ENCODE measurements at regions not wholly inside any gene's neighbourhood (a gene's known extent, or its start where the extent isn't known, plus 50 kb on each side); places are given as distances from the start of the nearest gene placed in this dataset.

DNA sequence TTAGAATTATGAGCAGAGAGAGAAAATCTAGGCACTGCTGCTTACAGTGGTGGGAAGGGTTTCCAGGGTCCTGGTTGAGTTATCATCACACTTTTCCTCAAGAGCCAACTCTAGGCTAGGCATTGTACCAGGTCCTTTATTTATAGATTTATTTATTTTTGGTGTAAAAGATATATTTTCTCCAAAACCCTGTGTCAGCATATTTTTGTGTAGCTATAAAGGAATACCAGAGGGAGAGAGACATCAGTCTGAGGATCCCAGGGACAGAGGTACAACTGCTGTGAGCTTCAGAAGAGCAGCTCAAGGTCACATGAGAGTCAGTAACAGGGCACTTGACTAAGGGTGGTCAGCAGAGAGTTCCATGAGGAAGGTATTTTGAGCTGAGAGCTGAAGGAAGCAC, 159.7 kb downstream of the SLC35B3 start:
- no peak for DNase-seq (ENCODE audit: low read depth)

DNA sequence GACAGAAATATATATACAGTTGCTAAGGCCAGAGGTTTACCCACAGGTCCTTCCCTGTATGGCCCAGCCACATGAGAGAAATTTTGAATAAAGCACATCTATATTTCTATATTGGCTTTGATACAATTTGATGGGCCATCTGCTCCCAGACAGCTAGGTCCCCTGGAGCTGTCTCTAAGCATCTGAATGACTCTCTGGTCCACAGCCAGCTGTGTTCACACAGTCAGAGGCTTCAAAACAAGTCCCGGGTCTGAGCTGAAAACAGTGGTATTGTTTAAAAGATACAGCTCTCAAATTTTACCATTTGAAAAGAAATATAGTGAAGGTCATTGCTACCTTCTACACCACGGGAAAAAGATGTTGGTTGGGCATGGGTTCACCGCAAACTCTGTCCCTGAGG, 161.1 kb downstream of the SLC35B3 start:
- no peak for DNase-seq (ENCODE audit: low read depth)

DNA sequence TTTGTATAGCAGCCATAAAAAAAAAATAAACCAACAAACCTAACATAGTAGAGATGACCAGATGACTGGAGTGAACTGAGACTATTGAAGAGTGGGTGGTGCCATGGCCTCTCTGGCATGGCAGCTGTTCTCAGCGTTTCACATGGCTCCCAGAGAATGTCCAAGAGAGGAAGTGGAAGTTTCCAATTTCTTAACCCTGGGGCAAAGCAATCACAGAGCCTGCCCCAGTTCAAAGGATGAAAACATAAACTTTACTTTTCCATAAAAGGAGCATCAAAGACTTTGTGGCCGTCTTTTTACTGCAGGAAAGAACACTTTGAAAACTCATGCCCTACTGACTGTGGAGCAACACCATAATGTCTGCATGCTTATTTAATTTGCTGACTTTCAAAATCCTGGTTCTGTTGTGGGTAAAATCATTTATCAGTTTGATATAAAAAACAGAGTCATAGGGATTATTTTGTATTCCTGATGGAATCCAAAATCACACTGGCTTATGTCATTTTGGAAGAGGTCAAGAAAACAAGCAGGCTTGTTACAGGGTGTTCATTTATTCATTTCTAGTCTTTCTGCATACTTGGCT, 165.4 kb downstream of the SLC35B3 start:
- DNase-seq (ENCODE audit: low read depth) = no peak

DNA sequence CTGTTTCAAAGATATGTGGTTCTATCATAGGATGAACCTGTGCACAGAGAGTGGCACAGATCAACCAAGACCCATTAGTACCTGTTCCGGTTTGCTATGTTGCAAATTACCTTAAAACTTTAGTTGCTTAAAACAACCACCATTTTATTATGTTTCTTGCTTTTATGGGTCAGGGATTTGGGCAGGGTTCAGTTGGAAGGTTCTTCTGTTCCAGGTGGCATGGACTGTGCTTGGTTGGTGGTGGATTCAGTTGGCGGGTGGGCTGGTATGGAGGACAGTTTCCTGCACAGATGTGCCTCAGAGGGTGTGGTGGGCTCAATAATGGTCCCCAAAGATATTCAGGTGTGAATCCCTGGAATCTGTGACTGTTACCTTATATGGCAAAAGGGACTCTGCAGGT, 166.3 kb downstream of the SLC35B3 start:
- DNase-seq (ENCODE audit: low read depth) = no peak

DNA sequence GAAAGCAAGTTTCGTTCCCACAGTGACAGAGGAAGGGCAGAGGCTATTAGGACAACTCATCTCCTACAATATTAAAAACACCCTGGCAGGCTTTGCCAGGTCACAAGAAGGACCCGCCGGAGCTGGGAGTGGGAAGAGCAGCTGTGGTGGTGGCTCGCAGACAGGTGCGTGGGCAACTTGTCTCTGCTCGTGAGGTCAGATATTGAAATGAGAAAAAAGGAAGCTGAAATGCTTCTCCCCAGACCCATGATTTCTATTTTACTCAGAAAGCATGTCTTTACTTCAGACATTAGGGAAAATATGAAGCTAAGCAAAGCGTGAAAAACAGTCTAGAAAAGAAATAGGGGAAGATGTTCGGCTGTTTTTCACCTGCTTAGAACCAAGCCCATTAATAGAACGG, 166.3 kb upstream of the EEF1E1 start:
- DNase-seq (ENCODE audit: low read depth) = no peak

DNA sequence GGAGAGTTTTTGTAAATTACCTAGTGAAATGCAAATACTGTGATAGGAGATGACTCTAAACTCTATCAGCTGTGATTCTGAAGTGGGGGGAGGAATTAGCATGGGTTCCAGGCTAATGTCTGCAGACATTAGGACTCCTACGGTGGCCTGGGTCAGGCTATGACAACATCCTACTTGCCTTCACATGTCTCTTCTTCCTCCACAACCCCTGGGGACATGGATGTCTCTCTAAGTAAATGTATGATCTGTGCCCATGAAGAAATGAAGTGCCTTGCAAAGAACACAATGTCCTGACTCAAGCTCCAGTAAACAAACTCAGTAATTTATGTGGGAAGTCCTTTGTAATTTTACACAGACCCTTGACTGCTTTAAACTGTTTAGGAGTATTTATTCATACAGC, 165.8 kb upstream of the EEF1E1 start:
- DNase-seq (ENCODE audit: low read depth) = no peak

DNA sequence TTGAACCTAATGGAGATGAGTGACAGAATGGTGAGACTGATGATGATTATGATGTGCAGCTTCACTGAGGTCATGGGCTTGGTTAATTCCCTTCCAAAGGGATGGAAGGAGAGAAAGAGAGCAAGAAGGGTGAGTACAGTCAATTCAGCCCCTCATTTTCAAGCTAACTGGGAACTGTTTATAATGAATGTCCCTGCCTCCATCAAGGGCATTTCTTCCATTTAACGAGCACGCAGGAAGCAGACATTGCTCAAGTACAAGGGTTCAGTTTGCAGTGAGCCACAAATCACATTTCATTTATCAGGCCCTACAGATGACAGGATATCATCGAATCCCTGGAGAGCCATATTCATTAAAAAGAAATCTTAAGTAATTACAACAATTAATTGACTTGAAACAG, 158.3 kb upstream of the EEF1E1 start:
- no peak for DNase-seq (ENCODE audit: low read depth)

DNA sequence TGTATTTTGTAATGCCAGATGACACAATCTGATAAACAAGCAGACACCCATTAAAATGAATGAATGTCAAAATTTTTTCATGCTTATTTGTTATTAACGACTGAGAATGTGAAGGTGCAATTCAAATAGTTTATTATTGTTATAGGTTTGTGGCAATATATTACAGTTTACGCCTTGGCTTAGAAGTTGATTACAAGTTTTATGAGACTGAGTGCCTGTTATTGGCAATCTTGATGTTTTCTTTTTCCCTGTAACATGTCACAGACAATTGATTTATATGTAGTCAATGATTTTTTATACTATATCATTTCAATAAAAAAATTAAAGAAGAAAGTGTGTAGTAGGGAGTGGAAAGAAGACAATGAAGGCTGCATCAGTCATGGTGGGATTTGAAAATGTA, 144.1 kb upstream of the EEF1E1 start:
- no peak for DNase-seq (ENCODE audit: low read depth)

DNA sequence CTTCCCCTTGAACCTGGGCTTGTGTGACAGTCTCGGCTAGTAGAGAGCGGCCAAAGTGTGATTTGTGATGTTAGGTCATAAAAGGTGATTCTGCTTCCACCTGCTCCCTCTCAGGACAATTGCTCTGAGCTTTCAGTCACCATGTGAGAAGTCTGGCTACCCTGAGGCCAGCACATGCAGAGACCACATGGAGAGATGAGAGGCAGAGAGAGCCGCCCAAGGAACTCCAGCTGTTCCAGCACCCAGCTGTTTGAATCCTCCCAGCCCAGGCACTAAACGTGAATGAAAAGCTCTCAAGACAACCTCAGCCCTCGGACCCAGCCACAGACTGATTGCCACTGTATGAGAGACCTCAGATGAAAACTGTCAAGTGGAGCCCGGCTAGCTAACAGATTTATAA, 143.4 kb upstream of the EEF1E1 start:
- DNase-seq (ENCODE audit: low read depth) = no peak

DNA sequence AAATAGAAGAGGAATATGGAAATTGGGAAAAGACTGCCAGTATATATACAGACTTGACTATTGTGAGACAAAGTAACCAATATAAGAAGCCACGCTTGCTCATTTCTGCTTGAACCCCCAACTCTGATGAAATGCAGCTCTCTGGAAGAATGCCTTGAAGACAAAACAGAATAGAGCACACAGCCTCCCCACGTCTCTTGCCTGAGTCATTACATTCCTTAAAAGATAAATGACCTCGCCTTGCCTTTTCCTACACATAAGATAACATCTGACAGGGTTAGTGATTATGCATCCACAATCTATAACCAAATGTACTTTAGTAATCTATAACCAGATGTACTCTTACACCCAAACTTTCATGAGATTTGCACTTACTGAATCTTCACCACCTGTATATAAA, 141.1 kb upstream of the EEF1E1 start:
- peak; percentile 9 for DNase-seq (ENCODE audit: low read depth)

DNA sequence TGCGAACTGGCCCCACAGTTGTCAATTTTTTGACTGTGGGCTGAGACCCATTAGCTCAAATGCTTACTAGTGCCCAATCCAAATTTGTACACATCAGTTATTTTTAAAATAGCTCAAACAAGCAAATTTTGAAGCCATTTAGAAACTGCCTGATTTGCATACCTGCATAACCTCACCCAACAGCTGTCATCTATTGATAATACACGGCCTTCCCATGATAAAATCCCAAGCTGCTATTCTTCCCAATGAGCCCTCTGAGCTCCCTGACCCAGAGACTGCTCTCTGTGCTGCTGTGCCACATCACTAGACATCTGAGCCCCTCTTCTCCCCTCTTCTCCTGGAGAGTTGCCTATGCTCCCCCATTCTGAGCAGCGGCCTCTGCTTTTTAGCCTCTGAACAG, 140.5 kb upstream of the EEF1E1 start:
- no peak for DNase-seq (ENCODE audit: low read depth)

DNA sequence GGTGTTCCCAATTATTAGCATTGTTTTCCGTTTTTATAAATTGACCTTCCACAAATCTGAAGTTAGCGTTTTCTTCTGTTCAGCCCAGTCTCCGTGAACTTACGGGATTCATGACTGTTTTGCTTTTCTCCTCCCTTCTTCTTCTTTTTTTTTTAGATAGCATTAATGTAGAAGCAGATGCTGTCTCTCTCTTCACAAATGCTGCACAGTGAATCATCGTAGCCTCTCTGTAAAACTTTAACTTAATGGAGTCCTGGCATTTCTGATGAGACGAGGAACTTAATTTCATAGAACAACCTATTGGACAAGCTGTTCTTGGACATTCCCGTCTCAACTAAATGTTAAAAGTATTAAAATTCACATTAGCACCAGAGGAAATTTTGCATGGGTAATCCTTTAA, 138.0 kb upstream of the EEF1E1 start:
- no peak for DNase-seq (ENCODE audit: low read depth)

DNA sequence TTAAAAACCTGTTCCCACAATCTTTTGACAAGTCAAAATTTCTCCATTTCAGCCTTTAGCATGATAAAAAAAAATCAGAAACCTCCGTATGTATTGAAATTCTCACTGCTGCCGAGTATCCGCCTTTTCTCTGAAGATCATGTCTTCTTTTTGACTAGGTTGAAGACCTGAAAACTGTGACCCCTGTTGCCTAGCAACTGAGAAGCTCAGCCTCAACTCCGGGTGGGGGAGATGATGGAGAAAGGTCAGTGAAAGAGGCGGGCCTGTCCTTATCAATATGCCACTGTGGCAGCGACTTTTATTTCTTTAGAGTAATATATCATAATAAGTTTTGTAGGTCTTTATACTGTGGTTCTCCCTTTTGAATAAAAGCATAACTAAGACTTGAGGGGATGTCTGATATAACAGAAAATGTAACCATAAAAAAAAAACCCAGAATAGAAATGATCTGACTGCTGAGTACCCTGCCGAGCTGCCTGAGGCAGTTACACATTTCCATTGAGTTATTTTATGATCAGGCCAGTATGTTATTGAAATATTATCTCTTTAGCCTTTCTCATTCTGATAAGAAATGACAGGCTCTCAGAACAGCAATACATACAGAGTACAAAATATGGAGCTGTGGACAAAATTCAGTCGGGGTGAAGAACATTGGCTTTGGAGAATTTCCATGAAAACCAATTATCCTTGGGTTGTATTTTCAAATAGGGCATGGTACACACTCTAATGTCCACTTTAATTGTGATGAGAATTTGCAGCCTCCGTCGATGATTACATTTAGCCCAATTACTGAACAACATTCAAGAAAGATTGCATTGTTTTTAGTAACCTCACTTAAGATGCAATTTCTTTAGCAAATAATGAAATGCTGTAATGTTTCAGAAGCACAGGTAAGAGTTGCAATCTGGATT, 136.7 kb upstream of the EEF1E1 start:
- no peak for DNase-seq (ENCODE audit: low read depth)

DNA sequence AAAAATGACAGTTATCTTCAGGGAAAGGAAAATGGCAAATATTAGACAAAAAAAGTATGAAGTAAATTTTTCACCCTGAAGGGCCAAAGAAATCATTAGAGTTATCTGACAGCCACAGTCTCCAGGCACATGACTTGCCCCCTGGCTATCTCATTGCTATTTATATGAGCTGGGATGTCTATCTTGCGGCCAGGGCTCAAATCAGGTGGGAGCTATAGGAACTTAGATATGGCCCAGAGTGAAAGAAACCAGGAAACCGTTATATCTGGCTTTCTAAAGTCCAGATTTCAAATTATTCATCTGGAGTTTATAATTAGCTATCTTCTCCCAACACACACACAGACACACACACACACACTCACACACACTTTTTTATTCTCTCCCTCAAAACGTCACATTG, 135.3 kb upstream of the EEF1E1 start:
- no peak for DNase-seq (ENCODE audit: low read depth)

DNA sequence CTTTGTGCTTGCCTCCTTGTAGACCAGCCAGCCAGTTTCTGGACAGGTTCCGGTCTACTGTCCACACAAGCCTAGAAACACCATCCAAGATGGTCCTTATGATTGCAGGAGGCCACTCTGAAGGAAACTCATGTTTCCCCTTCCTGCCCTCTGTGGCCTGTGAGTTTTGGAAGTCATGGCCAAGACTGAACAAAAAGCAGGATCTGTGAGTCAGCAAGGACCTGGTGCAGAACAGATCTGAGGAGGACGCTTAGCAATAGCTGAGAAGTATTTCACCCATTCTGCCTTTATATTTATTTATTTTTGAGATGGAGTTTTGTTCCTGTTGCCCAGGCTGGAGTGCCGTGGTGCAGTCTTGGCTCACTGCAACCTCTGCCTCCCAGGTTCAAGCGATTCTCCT, 134.6 kb upstream of the EEF1E1 start:
- no peak for DNase-seq (ENCODE audit: low read depth)

DNA sequence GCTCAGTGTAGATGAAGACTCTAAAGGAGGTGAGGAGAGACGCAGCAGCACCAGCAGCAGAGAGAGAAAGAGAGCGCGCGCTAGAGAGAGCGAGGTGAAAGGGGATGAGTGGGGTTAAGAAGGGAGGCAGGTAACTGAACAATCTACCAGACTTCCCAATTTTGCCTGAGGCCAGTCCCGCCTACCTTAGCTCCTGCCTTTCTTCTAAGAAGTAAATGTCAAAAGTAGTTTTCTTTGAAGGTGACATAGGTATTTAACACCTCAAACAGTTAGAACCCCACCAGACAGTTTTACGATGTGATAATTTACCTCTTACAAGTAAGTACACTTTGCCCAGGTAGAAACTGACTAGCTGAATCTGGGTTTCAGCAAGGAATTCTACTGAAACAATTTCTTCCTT, 132.0 kb upstream of the EEF1E1 start:
- no peak for DNase-seq (ENCODE audit: low read depth)

DNA sequence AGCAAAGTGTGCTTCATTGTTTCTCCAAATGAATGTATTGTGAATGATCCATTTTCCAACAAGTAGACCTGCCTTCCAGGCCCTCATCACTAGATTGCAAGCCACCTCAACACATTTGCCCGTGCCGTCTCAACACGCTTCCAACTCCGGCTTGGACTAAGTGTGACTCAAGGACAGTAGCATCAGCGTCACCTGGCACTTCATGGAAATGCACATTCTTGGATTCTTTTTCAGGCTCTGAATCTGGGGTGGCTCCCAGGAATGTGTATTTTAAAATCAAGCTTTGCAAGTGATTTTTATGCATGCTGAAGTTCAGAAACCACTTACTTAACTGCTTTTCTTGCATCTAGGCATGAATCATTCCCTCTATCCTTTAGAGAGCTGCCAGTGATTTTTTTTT, 129.6 kb upstream of the EEF1E1 start:
- DNase-seq (ENCODE audit: low read depth) = no peak

DNA sequence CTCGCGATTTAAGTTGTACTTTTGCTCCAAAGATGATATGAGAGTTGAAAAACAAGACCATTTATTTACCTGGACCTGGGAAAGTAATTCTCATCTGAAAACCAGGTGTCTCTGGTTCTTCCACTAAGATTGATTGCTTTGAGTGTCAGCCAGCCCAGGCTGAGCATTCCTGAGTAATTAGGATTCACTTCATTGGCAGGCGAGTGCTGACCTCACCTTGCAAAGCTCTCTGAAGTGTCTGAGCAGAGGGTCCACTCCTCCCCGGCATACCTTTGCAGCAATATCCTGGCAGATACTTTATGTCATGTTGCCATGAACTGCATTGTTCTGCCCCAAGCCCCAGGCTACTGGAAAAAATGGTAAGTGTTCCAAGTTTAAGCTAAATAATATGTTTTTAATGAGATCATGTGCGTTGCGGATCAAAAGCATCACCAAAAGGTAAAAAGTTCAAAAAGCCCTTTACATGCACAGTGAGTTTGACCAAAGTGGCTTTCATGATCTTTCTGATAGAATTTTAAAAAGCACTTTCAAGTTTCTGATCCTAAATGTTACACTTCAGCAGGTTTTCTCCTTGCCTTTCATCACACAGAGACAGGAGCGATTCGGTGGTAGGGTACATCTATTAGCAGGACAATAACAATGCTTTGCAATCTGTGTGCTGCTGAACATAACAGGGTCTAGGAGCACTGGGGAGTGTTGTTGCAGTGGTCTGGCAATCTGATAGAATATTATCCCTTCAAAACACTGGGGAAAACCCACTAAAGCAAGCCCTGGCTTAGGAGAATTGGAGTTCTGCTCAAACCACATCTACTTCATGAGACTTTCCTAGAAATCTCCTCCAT, 127.8 kb upstream of the EEF1E1 start:
- DNase-seq (ENCODE audit: low read depth) = no peak

DNA sequence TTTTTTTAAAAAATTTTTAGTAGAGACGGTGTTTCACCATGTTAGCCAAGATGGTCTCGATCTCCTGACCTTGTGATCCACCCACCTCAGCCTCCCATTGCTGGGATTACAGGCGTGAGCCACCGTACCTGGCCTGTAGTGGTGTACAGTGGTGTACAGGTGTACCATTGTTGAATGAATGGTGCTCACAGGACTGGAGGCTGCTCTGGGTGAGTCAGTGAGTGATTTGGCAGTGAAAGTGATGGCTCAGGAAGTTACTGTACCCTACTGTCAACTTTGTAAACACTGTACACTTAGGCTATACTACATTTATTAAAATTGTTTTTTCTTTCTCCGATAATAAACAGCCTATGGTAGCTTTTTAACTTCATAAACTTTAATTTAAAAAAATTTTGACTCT, 122.8 kb upstream of the EEF1E1 start:
- DNase-seq (ENCODE audit: low read depth) = no peak

DNA sequence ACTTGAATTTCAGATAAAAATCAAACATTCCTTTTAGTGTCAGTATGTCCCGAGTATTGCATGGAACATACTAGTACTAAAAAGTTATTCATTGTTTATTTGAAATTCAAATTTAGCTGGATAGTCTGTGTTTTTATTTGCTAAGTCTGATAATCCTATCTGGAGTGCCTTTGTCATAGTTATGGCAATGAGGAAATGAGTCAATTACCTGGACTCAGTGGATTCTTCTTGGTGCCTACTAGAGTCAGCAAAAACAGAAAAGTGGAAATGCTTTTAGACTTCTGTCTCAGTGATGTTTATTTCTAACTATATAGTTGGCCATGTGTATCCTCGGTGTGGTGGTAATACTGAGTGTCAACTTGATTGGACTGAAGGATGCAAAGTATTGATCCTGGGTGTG, 121.3 kb upstream of the EEF1E1 start:
- no peak for DNase-seq (ENCODE audit: low read depth)

DNA sequence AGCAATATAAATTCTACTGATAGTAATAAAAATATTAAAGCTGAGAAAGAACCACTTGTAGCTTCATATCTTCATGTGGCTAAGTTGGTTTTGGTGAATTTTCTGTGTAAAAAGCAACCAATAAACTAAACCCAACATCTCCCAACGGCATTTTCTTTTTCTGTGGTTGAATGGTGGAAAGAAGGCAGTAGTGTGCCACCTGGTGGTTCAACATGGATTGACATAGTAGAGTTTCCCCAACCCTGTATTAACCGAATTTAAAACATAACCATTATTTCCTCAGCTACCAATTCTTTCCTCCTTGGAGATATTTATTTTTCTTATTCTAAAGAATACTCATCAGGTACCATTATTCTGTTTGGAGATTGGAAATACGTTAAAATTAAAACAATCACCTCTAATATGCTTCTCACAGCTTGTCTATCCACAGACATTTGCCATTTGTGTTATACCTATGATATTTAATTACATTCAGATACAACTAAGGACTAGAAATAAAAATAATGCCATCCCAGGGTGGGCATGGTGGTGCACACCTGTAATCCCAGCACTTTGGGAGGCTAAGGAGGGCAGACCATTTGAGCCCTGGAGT, 117.1 kb upstream of the EEF1E1 start:
- peak; percentile 68 for DNase-seq (ENCODE audit: low read depth)

DNA sequence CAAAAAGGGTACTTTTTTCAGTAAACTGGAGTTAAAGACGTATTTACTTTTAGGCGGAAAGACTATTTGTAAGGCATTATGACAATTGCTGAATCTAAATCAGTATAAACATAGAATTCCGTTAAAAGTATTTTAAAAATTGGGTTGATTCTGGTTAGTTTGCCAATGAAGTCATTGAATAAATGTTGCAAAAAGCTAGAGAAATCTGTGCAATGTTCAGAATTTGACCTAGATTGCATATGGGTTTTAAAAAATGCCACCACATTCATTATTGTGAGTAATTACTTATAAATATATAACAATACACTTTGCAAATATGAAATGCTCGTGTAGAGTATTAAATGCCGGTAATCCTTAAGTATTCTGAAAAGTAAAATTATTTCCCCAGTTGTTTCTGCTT, 116.5 kb upstream of the EEF1E1 start:
- DNase-seq (ENCODE audit: low read depth) = no peak

DNA sequence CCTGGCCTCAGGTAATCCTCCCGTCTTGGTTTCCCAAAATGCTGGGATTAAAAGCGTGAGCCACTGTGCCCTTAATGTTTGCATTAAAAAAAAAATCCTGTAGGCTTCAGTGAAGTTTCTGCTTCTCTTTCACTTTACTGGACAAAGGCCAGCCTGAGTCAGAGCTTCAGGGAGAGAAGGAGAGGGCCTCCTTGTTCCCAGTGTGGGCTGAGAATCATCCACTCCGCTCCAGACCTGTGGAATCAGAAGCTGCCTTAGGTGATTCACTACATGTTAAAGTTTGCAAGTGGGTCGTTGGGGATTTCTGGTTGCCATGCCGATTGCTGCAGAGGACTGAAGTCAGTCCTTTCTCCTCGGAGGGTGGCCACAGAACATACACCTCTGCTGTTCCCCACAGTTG, 113.3 kb upstream of the EEF1E1 start:
- DNase-seq (ENCODE audit: low read depth) = peak; percentile 22

All from ELR (cell line).